GM12891 (cell line): ENCODE measurements at regions not wholly inside any gene's neighbourhood (a gene's known extent, or its start where the extent isn't known, plus 50 kb on each side); places are given as distances from the start of the nearest gene placed in this dataset.

ENCODE experiments used
- POLR2A ChIP-seq: IDR thresholded peaks from 2 replicates; pipeline ENCODE4 v1.6.1; 2011; ENCODE audit warnings: low read depth, low read length, control low read depth
- POLR2AphosphoS5 ChIP-seq: IDR thresholded peaks from 2 replicates; pipeline ENCODE4 v1.6.1; 2011; ENCODE audit warnings: low read depth, low read length, control low read depth

DNA sequence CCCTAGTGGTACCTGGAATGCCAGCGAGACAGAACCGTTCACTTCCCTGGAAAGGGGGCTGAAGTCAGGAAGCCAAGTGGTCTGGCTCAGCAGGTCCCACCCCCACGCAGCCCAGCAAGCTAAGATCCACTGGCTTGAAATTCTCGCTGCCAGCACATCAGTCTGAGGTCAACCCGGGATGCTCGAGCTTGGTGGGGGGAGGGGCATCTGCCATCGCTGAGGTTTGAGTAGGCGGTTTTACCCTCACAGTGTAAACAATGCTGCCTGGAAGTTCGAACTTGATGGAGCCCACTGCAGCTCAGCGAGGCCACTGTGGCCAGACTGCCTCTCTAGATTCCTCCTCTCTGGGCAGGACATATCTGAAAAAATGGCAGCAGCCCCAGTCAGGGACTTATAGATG lies 464.7 kb upstream of the TOM1L1 start:
- TF ChIP-seq POLR2A, result no peak
- no peak for TF ChIP-seq POLR2AphosphoS5
